ENCODE measurements at regions not wholly inside any gene's neighbourhood (a gene's known extent, or its start where the extent isn't known, plus 50 kb on each side); places are given as distances from the start of the nearest gene placed in this dataset.
A peak's percentile ranks its signal among the peaks of the same experiment; 100 is the strongest.

DNA sequence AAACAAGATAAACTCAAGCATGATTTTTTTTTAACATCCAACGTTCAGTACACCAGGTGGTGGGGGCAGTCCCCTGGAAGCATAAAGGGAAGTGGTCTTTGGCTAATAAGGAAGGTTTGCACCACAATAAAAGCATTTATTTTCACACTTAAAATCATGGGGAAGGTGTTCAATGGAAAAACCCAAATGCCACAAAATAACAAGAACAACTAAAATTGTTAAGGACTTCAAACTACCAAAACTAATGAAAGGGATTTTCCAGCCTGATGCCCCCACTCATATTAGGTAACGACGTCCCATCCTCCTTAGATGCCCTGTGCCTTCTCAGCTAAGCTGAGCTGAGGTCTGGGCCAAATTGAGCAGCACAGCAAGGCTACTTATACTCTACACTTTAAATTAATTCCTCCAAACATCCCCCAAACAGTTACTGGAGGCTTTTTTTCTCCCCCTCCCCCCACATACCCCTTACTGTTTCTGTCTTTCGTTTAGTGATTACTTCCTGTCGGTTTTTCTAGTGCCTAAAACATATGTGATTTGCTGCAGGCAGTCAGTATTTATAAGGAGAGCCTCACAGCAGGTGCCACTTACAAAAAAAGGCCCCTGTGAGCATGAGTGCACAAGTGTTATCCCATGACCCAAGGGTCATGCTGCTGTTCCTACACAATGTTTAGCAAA, 259.7 kb upstream of the ZNF608 start:
- DNase-seq (ENCODE audit: low read depth), result no peak

DNA sequence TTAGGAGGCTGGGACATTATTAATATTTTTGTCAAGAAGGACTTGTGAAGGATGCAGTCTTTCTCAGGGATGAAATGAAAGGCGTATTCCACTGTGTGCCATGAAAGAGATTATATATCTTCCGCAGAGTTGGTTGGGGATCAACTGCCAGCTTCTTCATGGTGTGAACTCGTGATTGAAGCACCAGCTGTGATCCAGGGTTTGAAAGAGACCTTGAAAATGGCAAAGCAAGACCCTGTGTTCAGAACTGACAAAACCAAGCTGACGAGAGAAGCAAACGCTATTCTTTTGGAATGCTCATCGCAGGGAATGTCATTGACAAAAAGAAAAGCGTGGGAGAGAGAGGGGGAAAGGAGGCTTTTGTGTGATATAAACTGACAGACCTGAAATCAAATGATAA, 263.9 kb upstream of the ZNF608 start:
- no peak for DNase-seq (ENCODE audit: low read depth)

DNA sequence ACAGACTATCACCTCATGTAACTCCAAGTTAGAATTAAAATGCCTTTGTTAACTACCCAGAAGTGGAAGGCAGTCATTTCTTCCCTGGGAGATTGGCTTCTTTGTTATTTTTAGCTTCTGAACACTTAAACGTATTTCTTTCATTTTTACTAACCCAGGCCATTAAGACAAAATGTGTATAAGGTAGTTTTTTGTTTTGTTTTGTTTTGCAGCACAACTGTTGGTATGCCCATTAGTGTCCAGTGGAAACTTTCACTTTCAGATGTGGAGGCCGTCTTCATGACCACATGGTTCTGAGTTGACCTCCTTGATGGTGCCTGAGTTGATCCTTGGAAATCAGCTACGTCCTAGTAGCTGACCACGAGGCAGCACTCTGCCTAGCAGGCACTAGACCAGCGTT, 264.6 kb upstream of the ZNF608 start:
- no peak for DNase-seq (ENCODE audit: low read depth)

DNA sequence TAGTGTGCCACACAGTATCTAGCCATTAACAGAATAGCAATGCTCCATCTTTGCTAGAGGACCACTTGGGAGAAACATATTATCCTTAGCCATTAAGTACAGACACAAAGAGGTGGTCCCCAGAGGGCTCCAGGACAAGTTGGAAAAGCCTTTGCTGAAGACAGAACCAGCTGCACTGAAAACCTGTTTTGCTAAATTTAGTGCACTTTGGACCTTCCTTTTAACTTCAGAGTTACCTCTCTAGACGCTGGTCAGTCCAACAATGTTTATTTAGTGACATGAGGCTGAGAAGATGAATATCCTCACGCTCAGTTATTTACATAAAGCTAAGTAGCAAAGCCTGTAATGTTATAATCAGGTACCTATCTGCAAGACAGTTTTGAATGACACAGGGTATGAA, 265.0 kb upstream of the ZNF608 start:
- no peak for DNase-seq (ENCODE audit: low read depth)

DNA sequence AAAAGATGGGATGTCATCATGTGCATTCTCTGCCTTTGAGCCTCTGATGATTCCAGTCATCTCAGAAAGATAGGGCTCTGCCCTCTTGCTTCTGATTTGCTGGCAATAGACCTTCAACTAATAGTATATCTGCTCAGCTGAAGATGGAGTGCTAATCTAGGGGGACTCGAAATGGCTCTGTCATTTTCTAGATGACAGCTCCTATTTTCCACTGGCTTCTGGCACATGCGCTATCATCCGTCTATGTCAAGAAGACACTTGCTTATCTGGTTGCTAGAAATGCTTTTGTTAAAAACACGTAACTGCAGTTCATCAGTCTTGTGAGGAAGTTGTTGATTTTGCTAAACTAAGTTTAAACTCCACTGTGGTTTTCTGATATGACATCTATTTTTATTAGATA, 265.5 kb upstream of the ZNF608 start:
- no peak for DNase-seq (ENCODE audit: low read depth)

DNA sequence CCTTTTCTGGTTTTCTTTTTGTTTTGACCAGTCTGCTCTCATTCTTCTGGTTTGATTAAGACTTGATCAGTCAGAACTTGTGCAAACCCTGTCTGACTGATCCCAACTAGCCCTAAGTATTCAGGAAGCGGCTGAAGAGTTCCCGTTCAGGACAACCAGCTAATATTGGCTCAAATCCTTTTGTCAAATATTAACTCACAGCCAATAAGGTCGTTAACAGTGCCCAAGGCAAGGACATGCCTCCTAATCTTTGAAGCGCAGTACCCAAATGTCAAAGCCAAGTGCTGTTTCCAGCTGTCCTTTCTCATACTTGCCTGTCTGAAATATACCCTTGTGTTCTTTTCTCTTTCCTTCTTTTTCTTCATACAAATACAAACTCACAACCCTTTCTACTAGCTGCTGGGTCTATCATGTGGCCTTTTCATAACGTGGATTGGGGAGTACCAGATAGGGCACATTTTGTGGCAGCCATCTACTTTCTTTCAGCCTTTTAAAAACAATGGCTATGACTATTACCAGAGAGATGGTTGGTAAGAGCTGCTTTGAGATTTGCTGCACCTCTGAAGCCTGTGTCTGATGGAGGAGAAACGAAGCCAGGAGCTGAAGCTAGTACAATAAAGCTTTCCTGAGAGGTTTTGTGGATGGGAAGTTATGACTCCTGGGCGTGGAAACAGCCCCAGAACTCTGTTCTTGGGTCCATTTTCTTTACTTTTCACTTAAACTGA, 266.4 kb upstream of the ZNF608 start:
- DNase-seq (ENCODE audit: low read depth), result no peak

DNA sequence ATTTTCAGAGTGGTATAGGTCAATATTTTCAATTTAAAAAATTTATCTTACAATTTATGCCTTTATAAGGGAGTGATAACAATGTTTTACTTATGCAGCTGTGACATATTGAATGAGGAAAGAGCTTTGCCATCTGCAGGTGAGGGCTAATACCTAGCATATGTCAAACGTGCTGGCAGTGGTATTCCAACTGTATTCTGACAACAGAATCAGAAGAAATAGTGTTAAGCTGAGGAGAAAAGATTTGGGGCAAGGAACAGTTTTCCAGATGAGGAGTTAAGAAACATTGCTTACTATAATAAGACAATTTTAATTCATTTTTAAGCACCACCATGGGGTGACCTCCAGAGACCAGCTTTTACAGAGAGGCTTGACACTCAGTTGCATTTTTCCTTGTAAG, 267.8 kb upstream of the ZNF608 start:
- no peak for DNase-seq (ENCODE audit: low read depth)

DNA sequence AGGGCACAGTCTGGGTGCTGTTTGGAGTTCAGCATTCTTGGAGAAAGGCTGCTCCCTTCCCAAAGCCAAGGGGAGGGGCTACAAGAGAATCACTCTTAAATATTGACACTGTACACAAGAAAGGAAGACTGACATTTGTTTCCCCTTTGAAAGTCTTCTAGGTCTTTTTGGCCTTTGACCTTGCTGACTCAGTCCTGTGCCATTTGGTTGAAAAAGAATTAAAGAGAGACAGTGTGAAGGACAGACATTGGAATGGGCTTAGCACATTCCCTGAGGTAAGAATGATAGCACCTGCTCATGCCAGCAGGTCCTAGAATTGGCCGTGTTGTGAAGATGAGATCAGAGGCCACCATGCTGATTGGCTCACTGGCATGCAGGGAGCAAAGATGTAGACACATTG, 271.4 kb upstream of the ZNF608 start:
- no peak for DNase-seq (ENCODE audit: low read depth)

DNA sequence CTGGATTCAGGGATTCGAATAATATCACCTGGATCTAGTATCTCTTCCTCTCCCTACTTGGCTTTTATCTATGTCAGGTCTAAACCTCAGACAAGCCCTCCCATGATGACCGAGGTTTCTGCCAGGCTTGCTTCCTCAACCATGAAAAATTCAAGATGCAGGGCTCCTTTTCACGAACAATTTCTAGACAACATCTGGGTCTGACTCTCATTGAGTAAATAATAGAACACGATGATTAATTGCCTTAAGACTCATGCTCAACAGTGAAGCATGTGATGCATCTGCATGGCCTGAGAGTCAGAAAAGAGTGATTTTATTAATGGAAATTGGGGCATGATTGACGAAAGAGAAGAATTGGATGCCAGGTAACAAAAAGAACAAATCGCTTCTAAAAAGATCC, 277.2 kb upstream of the ZNF608 start:
- DNase-seq (ENCODE audit: low read depth), result no peak

DNA sequence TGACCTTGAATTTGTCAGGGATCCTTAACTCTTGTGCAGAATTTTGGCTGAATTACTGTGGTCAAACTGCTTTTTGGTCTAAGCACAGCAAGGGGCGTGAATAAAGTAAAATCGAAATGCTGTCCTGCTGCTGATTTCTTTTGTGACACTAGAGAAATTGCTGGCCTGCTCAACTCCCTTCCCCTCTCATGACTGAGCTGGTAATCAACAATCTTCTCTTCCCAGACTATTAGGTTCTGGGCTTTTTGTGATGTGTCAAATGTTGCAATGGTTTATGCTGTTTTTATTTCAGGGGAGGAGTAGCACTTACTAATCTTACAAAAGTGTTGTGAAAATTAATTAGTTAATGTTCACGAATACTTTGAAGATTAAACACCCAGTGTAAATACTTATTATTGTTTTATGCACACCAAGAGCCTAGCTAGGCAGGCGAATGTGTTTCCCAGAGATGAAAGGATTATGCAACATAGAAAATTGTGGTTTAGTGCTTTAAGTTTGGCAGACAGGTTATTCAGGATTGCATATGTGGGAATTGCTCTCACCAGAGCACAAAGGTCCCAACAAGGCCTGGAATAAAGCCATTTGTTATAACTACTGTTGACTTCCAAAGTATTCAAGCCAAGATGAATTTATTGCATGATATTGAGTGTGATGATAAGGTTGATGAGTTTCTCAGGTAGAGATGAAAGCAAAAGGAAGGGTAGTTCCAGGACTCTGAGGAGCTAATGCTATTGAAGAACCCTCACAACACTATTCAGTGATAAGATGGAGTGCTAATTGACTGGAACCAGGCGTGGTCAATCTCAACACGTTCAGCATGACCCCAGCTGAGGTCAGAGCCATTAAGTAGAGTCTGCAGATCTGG, 280.7 kb upstream of the ZNF608 start:
- DNase-seq (ENCODE audit: low read depth), result peak; percentile 1

DNA sequence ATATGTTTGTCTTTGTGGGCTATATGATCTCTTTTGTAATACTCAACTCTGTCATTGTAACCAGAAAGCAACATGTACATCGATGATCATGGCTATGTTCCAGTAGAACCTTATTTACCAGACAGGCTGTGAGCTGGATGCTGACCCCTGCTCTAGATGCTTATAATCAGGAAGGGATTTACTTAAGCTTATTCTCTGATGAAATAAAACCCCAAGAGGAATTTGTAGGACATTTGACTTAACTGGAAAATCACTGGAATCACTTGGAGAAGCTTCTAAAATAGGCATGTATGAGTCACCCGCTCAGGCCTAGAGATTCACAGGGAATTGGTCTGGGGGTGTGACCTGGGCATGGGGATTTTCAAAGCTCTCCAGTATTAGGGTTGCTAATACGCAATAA, 285.8 kb upstream of the ZNF608 start:
- DNase-seq (ENCODE audit: low read depth), result peak; percentile 29

DNA sequence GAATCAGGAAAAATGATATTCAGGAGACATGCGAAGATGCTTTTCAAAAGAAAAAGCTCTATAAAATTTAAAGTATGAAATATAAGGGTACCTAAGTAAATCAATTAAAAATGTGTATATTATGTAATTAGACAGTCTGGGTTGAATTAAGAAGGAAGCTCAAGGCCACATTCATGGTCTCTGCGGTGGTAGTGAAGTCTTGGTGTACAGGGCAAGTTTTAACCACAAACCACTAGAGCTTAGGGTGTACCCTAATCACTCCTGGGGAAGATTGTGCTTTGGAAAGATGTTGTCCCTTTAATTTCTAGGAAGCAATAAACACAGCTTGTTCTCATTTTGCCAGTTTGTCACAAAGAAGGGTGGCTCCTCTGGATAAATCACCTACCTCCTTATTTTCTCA, 287.2 kb upstream of the ZNF608 start:
- DNase-seq (ENCODE audit: low read depth), result no peak

DNA sequence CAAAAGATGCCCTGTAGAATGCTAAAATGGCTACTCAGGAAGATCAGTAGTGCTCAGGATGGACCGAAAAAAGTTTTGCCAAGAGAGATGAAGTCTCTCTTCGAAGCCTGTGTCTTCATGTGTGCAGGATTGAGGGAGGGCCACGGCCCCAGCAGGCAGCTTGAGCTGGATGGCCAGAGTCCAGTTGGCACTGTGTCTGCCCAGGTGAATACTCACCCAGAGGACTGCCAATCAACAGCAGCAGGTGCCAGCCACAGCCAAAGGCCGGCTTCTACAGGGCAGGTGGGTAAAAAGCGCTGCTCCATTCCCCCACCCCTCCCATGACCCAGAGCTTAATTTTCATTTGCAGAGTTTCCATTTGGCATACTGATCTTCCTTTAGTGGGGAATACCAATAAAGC, 287.9 kb upstream of the ZNF608 start:
- no peak for DNase-seq (ENCODE audit: low read depth)

DNA sequence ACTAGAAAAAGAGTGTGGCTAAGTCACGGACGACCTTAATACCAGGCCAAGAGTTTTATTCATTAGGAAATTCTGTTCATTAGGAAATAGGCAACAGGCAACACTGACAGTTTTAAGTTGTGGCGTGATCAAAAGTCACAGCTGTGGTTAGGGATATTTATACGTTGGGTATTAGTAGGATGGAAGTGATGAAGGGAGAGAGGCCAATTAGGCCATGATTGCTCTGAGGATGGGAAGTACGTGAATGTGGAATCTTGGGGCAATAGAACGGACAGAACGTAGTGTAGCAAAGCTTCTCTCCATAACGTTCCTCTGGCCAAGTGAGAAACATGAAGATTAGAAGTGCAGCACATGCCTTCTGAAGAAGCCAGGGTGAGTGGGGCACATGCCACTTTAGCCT, 290.1 kb upstream of the ZNF608 start:
- no peak for DNase-seq (ENCODE audit: low read depth)

DNA sequence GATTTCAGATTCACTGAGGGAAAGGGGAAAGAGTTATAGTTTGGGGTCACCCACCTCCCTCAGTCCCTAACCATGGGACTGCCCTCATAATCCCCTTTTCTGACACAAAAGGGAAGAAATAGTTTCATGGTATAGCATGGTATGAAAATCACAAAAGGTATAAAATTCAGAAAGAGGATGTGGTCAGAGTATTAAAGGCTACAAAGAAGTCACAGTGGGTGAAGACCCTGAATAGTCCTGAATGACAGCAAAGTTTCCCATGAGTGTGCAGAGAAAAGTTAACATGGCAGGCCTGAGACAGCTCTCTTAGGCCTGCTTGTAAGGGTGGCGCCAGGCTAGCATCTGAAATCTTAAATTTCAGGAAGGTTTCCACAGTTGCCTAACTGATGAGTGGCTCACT, 290.6 kb upstream of the ZNF608 start:
- DNase-seq (ENCODE audit: low read depth), result no peak

DNA sequence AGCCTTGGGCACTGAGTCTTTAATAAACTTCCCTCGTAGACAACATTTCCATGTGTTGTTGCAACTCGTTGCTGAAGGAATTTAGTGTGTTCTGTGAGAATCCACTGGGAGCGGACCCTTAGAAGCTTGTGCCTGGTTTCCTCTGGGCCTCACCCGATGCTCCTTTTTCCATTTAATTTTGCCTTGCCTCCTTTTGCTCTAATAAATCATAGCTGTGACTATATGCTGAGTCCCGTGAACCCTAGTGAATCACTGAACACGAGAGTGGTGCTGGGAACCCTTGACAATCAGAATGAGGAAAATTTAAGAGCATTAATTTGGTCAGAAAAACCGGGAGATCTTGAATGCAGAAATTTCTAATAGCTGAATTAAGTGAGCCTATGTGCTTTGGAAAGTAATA, 291.1 kb upstream of the ZNF608 start:
- DNase-seq (ENCODE audit: low read depth), result no peak

DNA sequence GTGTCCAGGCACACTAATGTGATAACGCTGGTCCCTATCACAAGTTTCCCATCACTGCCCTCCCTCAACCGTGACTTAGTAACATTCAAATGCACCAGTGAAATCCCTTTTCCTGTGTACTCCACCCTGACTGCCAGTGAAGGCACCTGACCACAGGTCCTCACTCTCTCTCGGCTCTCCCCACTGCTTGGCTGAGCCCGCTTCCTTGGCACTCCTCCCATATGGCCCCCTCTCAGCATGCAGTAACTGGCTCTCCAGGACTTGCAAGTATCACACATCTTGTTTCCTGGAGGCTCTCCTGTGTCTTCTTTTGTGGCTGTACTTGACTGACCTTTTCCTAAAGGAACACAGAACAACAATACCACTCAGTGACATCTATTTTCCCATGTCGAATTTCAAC, 292.0 kb upstream of the ZNF608 start:
- DNase-seq (ENCODE audit: low read depth), result no peak

DNA sequence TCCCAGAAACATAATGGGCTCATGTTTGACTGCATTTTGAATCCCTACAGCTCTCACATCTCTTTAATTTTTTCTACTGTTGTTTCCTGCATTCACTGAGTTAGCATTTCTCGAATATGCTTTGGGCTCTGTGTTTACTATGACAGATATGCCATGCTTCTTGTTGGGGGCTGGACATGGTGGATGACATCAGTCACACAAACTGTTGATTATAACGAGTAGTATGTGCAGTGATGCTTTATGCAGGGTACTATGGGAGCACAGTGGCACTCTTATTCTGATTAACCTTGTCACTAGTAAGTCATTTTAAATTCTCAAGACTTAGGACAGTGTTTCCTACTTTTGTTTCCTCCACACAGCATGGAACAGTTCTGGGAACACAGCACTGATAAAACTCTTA, 295.4 kb upstream of the ZNF608 start:
- DNase-seq (ENCODE audit: low read depth), result no peak

DNA sequence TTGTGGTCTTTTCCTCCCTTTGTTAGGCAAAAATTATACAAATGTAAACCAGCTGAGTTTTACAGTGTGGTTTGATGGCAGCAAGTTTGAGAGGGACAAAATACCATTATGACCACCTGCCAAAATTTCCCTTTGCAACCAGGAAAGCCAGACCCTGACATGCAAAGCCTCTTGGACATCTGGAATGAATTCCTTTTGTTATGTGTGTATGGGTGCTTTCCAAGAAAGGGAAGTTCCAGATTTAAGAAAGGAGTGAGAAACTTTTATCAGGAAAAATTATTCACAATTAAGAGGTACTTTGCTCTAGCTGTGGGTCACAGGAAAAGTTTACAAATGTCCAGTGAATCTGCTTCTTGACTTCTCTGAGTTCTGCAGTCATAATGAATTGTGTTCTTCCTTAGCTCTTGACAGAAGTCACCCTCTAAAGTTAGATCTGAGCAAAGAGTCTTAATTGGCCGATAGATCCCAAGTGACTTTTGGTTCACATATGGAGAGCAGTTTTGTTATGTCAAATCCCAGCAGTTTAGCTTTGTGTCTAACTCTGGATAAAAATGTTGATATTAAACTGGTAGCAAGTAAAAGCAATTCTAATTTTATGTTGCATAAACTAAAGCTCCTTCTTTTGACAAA, 295.9 kb upstream of the ZNF608 start:
- DNase-seq (ENCODE audit: low read depth), result no peak

DNA sequence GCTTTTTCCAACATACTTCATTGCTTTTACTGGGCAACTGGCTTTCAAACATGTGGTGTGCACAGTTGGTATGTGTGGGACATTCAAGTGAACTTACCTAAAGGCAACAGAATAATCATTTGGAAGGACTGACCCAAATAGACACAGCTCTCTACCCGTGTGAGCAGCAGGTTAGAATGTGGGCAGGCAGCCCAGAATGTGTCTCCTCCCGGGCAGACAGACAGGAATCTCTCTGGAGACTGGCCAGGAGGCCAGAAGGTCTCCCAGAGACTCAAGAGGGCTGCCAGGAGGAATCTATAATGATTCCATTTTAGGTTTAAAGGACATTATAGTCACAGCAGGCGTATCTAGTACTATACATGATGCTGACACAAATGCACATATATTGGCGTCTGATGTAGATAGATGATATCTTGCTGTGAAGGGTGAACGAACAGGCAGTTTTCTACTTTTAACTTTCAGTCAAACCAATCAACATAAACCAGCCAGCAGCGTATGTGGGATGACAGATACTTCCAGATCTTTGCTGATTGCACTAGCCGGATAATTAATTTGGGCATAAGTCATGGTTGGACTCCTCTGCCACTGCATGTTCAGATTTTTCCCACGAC, 297.4 kb upstream of the ZNF608 start:
- peak; percentile 31 for DNase-seq (ENCODE audit: low read depth)

DNA sequence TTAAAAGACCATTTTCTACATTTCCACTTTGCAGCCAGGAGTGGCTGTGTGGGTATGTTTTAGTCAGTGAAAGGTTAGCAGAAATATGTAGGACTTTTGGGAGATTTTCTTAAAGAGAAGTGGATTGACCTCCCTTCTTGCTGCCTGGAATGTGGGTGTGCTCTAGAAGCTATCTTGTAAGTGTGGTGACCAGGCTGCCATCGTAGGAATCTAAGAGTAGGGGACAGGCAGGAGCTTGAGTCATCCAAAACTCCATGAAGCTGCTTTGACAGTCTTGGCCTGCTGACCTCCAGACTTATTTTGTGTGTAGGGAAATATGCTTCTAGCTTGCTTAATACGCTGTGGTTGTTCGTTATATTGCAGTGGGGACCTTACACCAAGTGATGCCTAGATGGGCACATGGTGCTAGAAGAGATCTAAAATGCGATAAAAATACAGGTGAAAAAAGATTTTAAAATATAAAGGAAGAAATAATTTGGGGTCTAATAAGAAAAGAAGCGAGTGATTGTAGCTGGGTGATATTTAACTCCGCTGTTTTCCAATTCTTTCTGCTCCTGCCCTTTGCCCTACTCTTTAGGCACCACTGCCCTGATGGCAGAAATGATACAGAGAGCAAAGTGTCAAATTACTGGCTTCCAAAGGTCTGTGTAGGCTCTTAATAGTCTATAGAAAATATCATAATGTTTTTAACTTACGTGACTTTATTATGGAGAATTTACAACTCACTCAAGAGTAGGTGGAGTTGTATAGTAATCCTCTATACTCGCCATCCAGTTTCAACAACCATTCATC, 298.2 kb upstream of the ZNF608 start:
- no peak for DNase-seq (ENCODE audit: low read depth)

Data from fibroblast of the conjunctiva (primary cell).